ENCODE measurements at regions not wholly inside any gene's neighbourhood (a gene's known extent, or its start where the extent isn't known, plus 50 kb on each side); places are given as distances from the start of the nearest gene placed in this dataset.

GRCh38 chr2:238967031-238967977 lies 119.4 kb downstream of the TWIST2 start:
- intact Hi-C loops (cut with micrococcal nuclease) = no loop called here
- Histone ChIP-seq H3K27me3 (ENCODE audit: low read depth) (peaks cover 84% of the 10 kb centered on the region), H3K4me1 (no peaks in the 10 kb centered on the region), H3K9me3 (replicated peaks) (no peaks in the 10 kb centered on the region), H3K27ac (replicated peaks) (no peak overlapping the region), H3K36me3 (no peaks in the 10 kb centered on the region), H3K4me3 (no peak overlapping the region)
- no peak for DNase-seq
- no peak for TF ChIP-seq CTCF (IDR thresholded peaks at IDR 0.05; ENCODE audit: borderline replicate concordance)

DNA sequence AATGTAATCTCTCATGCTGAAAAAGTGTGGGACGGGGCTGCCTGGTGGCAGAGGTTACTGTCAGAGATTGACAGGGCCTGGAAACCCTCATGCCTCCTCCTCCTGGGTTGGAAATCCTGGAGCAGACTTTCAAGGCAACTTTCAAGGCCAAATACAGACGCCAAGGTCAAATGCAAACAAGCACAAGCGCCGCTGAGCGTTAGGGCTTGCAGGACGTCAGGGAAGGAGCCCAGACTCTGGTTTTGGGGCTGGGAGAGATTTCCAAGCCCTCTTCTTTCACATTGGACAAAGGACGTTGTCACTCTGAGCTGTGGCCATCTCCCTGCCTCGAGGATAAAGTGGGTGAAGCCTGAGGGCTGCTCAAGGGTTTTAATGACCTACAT lies 120.1 kb downstream of the TWIST2 start:
- no peak overlapping the region for H3K4me3 ChIP-seq
- DNase-seq = no peak

DNA sequence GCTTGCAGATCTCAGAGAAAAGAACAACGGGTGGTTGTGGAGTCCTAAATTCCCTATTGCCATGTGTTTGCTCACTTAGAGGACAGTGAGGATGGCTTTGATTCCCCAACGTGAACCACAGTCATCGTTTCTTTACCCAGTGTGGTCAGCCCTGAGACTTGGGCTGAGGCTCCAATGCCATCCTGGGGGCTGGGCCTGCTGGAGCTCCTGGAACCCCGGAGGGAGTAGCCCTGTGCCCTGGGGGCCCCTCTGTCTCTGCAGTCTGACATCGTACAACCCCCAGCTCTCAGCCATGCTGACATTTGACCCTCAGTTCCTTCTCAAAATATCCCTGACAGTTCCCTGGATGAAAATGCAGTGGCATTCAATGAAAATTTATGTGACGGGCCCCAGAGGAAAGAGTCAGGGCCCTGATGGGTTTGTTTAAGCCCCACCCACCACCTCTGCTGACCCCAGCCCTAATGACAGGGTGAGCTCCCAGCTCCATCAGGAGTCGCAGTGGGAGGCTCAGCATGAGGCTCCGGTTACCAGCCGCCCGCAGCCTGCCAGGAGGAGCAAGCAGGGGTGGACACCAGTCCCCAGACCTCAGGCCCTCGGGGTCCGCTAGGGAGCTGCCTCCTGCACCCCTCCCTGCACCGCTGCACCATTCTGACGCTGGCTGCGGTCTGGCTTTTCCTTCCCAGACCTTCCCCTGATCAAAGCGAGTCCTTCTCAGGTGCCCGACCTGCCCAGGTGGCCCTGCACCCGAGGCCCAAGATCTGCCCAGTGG lies 120.9 kb downstream of the TWIST2 start:
- intact Hi-C loops (cut with micrococcal nuclease) = no loop called here
- TF ChIP-seq CTCF (IDR thresholded peaks at IDR 0.05; ENCODE audit: borderline replicate concordance) = no peak
- DNase-seq = no peak
- Histone ChIP-seq H3K27me3 (ENCODE audit: low read depth) (peaks cover 85% of the 10 kb centered on the region), H3K27ac (replicated peaks) (no peak overlapping the region), H3K36me3 (no peaks in the 10 kb centered on the region), H3K4me3 (no peak overlapping the region), H3K9me3 (replicated peaks) (no peaks in the 10 kb centered on the region), H3K4me1 (no peaks in the 10 kb centered on the region)

More for the DNA sequence above, 120.1 kb downstream of the TWIST2 start:
- no peak for TF ChIP-seq CTCF (IDR thresholded peaks at IDR 0.05; ENCODE audit: borderline replicate concordance)
- no peaks in the 10 kb centered on the region for H3K4me1 ChIP-seq
- H3K36me3 ChIP-seq = no peaks in the 10 kb centered on the region
- no peak overlapping the region for H3K27ac ChIP-seq (replicated peaks)
- intact Hi-C loops (cut with micrococcal nuclease) = no loop called here
- H3K9me3 ChIP-seq (replicated peaks) = no peaks in the 10 kb centered on the region
- H3K27me3 ChIP-seq (ENCODE audit: low read depth) = peaks cover 88% of the 10 kb centered on the region

DNA sequence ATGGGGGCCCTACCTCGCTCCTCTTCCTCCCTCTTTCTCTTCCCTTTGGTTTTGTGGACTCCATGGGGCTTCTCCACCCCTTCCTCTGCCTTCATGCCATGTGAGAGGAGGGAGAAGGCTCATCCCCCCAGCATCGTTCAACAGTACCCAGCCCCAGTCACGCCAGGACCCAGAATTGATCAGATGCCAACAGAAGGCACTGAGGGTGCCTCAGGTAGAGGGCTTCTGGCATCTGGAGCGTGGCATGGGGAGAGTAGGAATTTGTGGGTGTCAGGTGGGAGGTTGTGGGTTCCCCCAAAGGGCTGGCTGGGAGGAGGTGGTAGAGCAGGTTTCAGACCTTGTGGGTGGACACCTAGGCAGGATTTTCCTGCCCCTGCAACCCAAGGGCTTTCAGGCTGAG lies 122.0 kb downstream of the TWIST2 start:
- no peak for TF ChIP-seq CTCF (IDR thresholded peaks at IDR 0.05; ENCODE audit: borderline replicate concordance)
- Histone ChIP-seq H3K4me1 (no peaks in the 10 kb centered on the region), H3K36me3 (no peaks in the 10 kb centered on the region), H3K27ac (replicated peaks) (no peak overlapping the region), H3K27me3 (ENCODE audit: low read depth) (peaks cover 78% of the 10 kb centered on the region), H3K4me3 (no peak overlapping the region), H3K9me3 (replicated peaks) (peaks cover 2% of the 10 kb centered on the region)
- DNase-seq = no peak
- intact Hi-C loops (cut with micrococcal nuclease) = no loop called here

DNA sequence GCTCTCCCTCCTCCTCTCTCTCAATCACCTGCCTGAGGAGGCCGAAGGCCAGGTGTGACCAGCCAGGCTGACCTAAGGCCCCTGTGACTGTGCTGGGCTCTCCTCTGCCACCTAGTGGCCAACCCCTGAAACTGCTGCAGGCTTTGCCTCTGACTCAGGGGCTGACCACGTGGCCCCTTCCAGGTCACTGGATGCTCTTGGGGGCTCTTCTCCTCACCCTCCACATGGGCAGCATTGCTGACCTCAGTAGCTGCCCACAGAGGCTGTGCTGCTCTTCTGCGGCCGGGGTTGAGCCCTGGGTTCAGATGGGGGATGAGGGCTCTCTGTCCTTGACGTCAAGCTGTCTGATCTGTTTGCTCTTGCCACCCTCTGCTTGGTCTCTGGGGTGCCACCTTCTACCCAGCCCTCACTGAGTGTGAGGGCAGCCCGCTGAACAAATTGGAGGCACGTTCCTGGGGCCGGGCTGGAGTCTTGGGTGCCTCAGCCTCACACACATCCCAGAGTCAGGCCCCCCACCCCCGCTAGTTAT lies 122.7 kb downstream of the TWIST2 start:
- Histone ChIP-seq H3K36me3 (no peaks in the 10 kb centered on the region), H3K9me3 (replicated peaks) (peaks cover 10% of the 10 kb centered on the region), H3K4me1 (no peaks in the 10 kb centered on the region), H3K27me3 (ENCODE audit: low read depth) (peaks cover 75% of the 10 kb centered on the region), H3K4me3 (no peak overlapping the region), H3K27ac (replicated peaks) (no peak overlapping the region)
- intact Hi-C loops (cut with micrococcal nuclease) = no loop called here
- peak; percentile 42 for DNase-seq
- peak; percentile 98 for TF ChIP-seq CTCF (IDR thresholded peaks at IDR 0.05; ENCODE audit: borderline replicate concordance)

Measured in left ventricle myocardium inferior (tissue), 1 donor.